Activated B cell treated with CpG ODN at 0.5 μM for 24 hours (primary cell): ENCODE measurements at regions not wholly inside any gene's neighbourhood (a gene's known extent, or its start where the extent isn't known, plus 50 kb on each side); places are given as distances from the start of the nearest gene placed in this dataset.

Source experiments
- ATAC-seq: fragments of 200-7000 bp; cut with Tn5 transposase; one replicate; pipeline ENCODE4 v1.10.0; 2021; ENCODE audit warnings: low read depth, mild to moderate bottlenecking, moderate library complexity
- CTCF ChIA-PET: fragments of 350-600 bp; sonication (Branson Sonifier 250); formaldehyde crosslinking; loops from one replicate; lab custom pipeline; 2021; ENCODE audit warnings: antibody characterized with exemption; lab: Charles Lee
- POLR2A ChIA-PET: fragments of 350-600 bp; sonication (Branson Sonifier 250); formaldehyde crosslinking; loops from one replicate; lab custom pipeline; 2021; ENCODE audit warnings: antibody characterized with exemption; lab: Charles Lee
- DNase-seq: peaks from one replicate; pipeline ENCODE4 v3.0.0; 2022
- H3K27ac Mint-ChIP-seq: one replicate; pipeline ENCODE4 v1.8.0; 2020; ENCODE audit warnings: mixed read lengths
- H3K27me3 Mint-ChIP-seq: one replicate; pipeline ENCODE4 v1.8.0; 2021; ENCODE audit warnings: mixed read lengths
- H3K36me3 Mint-ChIP-seq: one replicate; pipeline ENCODE4 v1.8.0; 2021; ENCODE audit warnings: low read depth, mixed read lengths
- H3K4me1 Mint-ChIP-seq: one replicate; pipeline ENCODE4 v1.8.0; 2021; ENCODE audit warnings: mixed read lengths
- H3K4me3 Mint-ChIP-seq: one replicate; pipeline ENCODE4 v1.8.0; 2020; ENCODE audit warnings: mild to moderate bottlenecking, mixed read lengths
- H3K9me3 Mint-ChIP-seq: one replicate; pipeline ENCODE4 v1.8.0; 2020; ENCODE audit warnings: mixed read lengths
- CTCF ChIP-seq: fragments of 200-600 bp; IDR thresholded peaks from one replicate; pipeline ENCODE4 v1.8.0; 2022; ENCODE audit warnings: antibody characterized with exemption, mild to moderate bottlenecking
- intact Hi-C: fragments of 100-400 bp; cut with micrococcal nuclease; formaldehyde crosslinking; loops from one replicate; pipeline ENCODE4 v1.15.1; 2024

GRCh38 chr16:6956511-6956910 lies 376.1 kb upstream of the RBFOX1 start:
- no peaks in the 10 kb centered on the region for H3K4me1 Mint-ChIP-seq
- no peak for ATAC-seq
- H3K27me3 Mint-ChIP-seq, result no peaks in the 10 kb centered on the region
- POLR2A ChIA-PET, result no interaction called here
- CTCF ChIA-PET, result no interaction called here
- H3K27ac Mint-ChIP-seq, result no peak overlapping the region
- no peaks in the 10 kb centered on the region for H3K36me3 Mint-ChIP-seq
- peaks cover 2% of the 10 kb centered on the region for H3K9me3 Mint-ChIP-seq
- TF ChIP-seq CTCF, result no peak
- no peak overlapping the region for H3K4me3 Mint-ChIP-seq
- intact Hi-C loops, result no loop called here
- no peak for DNase-seq

GRCh38 chr16:6955303-6955702 lies 377.3 kb upstream of the RBFOX1 start:
- H3K4me1 Mint-ChIP-seq, result no peaks in the 10 kb centered on the region
- no peaks in the 10 kb centered on the region for H3K27me3 Mint-ChIP-seq
- POLR2A ChIA-PET, result no interaction called here
- no peak overlapping the region for H3K4me3 Mint-ChIP-seq
- H3K27ac Mint-ChIP-seq, result no peak overlapping the region
- intact Hi-C loops, result no loop called here
- CTCF ChIA-PET, result no interaction called here
- no peak for TF ChIP-seq CTCF
- ATAC-seq, result no peak
- peaks cover 2% of the 10 kb centered on the region for H3K9me3 Mint-ChIP-seq
- no peak for DNase-seq
- no peaks in the 10 kb centered on the region for H3K36me3 Mint-ChIP-seq

GRCh38 chr16:6949240-6949639 lies 383.4 kb upstream of the RBFOX1 start:
- intact Hi-C loops, result no loop called here
- Mint-ChIP-seq H3K36me3 (no peaks in the 10 kb centered on the region), H3K27ac (no peak overlapping the region), H3K4me1 (no peaks in the 10 kb centered on the region), H3K4me3 (no peak overlapping the region), H3K27me3 (no peaks in the 10 kb centered on the region), H3K9me3 (peaks cover 7% of the 10 kb centered on the region)
- POLR2A ChIA-PET, result no interaction called here
- no peak for TF ChIP-seq CTCF
- no peak for DNase-seq
- ATAC-seq, result no peak
- CTCF ChIA-PET, result no interaction called here

- H3K27me3 Mint-ChIP-seq, result no peaks in the 10 kb centered on the region
- no peaks in the 10 kb centered on the region for H3K36me3 Mint-ChIP-seq
- no peaks in the 10 kb centered on the region for H3K4me1 Mint-ChIP-seq
- H3K4me3 Mint-ChIP-seq, result no peak overlapping the region
- TF ChIP-seq CTCF, result no peak
- ChIA-PET CTCF (no interaction called here), POLR2A (no interaction called here)
- intact Hi-C loops, result no loop called here
- peaks cover 7% of the 10 kb centered on the region for H3K9me3 Mint-ChIP-seq
- H3K27ac Mint-ChIP-seq, result no peak overlapping the region
- no peak for DNase-seq
- ATAC-seq, result no peak
Measured at GRCh38 chr16:6947291-6947690, 385.4 kb upstream of the RBFOX1 start.

- Mint-ChIP-seq H3K36me3 (no peaks in the 10 kb centered on the region), H3K9me3 (peaks cover 7% of the 10 kb centered on the region), H3K27me3 (no peaks in the 10 kb centered on the region), H3K4me3 (no peak overlapping the region), H3K4me1 (no peaks in the 10 kb centered on the region), H3K27ac (no peak overlapping the region)
- ChIA-PET CTCF (no interaction called here), POLR2A (no interaction called here)
- TF ChIP-seq CTCF, result no peak
- intact Hi-C loops, result no loop called here
- no peak for ATAC-seq
- no peak for DNase-seq
Measured at GRCh38 chr16:6946802-6947201, 385.8 kb upstream of the RBFOX1 start.
